Right lobe of liver (tissue), 6 donors: ENCODE measurements at regions not wholly inside any gene's neighbourhood (a gene's known extent, or its start where the extent isn't known, plus 50 kb on each side); places are given as distances from the start of the nearest gene placed in this dataset.

Experiments used
- ATAC-seq, 4 donors: fragments of 200-7000 bp; cut with Tn5 transposase; one replicate each; pipeline ENCODE4 v1.9.1; 2020; ENCODE audit warnings: mild to moderate bottlenecking in 4 of 4, moderate library complexity in 4 of 4
- DNase-seq, 3 donors: peaks; one replicate each; pipeline ENCODE4 v3.0.0-alpha.2; 2020
- H3K27ac ChIP-seq, 3 donors: fragments of 200-600 bp; one replicate each; pipeline ENCODE4 v1.8.0; 2022
- H3K27me3 ChIP-seq, 2 donors: fragments of 200-600 bp; one replicate each; pipeline ENCODE4 v1.8.0; 2022
- H3K36me3 ChIP-seq, 4 donors: fragments of 200-600 bp; sonication (generic) in 1 of 4; one replicate each; pipeline versions ENCODE4 v1.5.1 to v1.8.0; 2017 to 2022; ENCODE audit warnings: control low read depth in 1 of 4
- H3K4me1 ChIP-seq, 4 donors: fragments of 200-600 bp; sonication (generic) in 1 of 4; one replicate each; pipeline versions ENCODE4 v1.5.1 to v1.8.0; 2017 to 2022; ENCODE audit warnings: control low read depth in 1 of 4
- H3K4me3 ChIP-seq, 3 donors: fragments of 200-600 bp; one replicate each; pipeline ENCODE4 v1.8.0; 2022
- H3K9me3 ChIP-seq, 4 donors: fragments of 200-600 bp; sonication (generic) in 1 of 4; one replicate each; pipeline versions ENCODE4 v1.5.1 to v1.8.0; 2017 to 2022; ENCODE audit warnings: control low read depth in 1 of 4
- POLR2A ChIP-seq: fragments of 450-650 bp; IDR thresholded peaks from one replicate; pipeline ENCODE4 v1.6.1; 2017; ENCODE audit warnings: antibody characterized with exemption, mild to moderate bottlenecking
- WGBS: methylation state at CpG from one replicate; pipeline ENCODE4 v1.1.6; 2018; ENCODE audit warnings: low coverage, low lambda C conversion rate; ENCODE audit not compliant: insufficient coverage; ENCODE audit errors: missing lambda C conversion rate; 5-methylcytosine and 5-hydroxymethylcytosine counted together
- intact Hi-C, 2 donors: fragments of 100-400 bp; cut with DNase I; formaldehyde crosslinking; loops; one replicate each; pipeline versions ENCODE4 v1.11.2 to v1.14.1; 2022
- TF ChIP-seq, protein P1 (sequence below), 4 donors: fragments of 200-600 bp in 3 of 4; fragments of 450-650 bp in 1 of 4; IDR thresholded peaks; one replicate each; pipeline versions ENCODE4 v1.5.1 to v1.8.0; 2016 to 2022; ENCODE audit warnings: antibody characterized with exemption in 4 of 4, mild to moderate bottlenecking in 2 of 4
- donor health status: DM: no; HTN: yes; CAD: no.
- donor health status: DM: no; HTN: no; CAD: no.
- donor health status: DM: no; HTN: no; CAD: no.
- donor health status: DM: no; HTN: yes; CAD: no.
- donor health status: DM: no; HTN: yes; CAD: no.

DNA sequence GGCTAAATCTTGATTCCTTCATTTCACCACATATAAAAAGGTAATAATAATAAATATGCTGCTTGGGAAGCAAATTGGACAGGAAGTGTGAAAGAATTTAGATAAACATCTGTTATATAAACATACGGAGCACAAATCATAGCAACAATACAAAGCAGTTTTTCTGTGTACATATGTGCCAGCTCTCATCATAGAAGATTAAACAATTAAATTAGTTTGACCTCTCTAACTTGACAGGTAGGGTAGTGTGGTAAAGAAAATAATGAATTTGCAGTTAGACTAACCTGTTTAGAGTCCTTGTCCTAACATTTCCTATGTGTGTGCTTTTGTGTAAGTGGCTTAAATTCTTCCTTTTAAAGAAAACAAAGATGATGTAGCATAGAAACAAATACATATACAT is 995.7 kb upstream of the TENM4 start:
- TF ChIP-seq, protein P1, sequence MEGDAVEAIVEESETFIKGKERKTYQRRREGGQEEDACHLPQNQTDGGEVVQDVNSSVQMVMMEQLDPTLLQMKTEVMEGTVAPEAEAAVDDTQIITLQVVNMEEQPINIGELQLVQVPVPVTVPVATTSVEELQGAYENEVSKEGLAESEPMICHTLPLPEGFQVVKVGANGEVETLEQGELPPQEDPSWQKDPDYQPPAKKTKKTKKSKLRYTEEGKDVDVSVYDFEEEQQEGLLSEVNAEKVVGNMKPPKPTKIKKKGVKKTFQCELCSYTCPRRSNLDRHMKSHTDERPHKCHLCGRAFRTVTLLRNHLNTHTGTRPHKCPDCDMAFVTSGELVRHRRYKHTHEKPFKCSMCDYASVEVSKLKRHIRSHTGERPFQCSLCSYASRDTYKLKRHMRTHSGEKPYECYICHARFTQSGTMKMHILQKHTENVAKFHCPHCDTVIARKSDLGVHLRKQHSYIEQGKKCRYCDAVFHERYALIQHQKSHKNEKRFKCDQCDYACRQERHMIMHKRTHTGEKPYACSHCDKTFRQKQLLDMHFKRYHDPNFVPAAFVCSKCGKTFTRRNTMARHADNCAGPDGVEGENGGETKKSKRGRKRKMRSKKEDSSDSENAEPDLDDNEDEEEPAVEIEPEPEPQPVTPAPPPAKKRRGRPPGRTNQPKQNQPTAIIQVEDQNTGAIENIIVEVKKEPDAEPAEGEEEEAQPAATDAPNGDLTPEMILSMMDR (IDR thresholded peaks at IDR 0.05) = no peak
- no peak for TF ChIP-seq POLR2A
- Histone ChIP-seq H3K36me3 (no peaks in the 10 kb centered on the region), H3K27ac (no peak overlapping the region), H3K4me3 (no peak overlapping the region), H3K9me3 (no peaks in the 10 kb centered on the region), H3K4me1 (no peaks in the 10 kb centered on the region), H3K27me3 (no peaks in the 10 kb centered on the region)
- no peak for DNase-seq
- whole genome bisulfite sequencing = 17% methylated on average over 1 of the region's 1 CpG
- no peak for ATAC-seq
- intact Hi-C loops = no loop called here

GRCh38 chr11:80435345-80435744 is 994.5 kb upstream of the TENM4 start:
- Histone ChIP-seq H3K9me3 (no peaks in the 10 kb centered on the region), H3K4me3 (no peak overlapping the region), H3K36me3 (no peaks in the 10 kb centered on the region), H3K27ac (no peak overlapping the region), H3K4me1 (no peaks in the 10 kb centered on the region), H3K27me3 (no peaks in the 10 kb centered on the region)
- intact Hi-C loops = no loop called here
- DNase-seq (no peak), ATAC-seq (no peak)
- TF ChIP-seq, protein P1 (IDR thresholded peaks at IDR 0.05) = no peak
- TF ChIP-seq POLR2A = no peak

DNA sequence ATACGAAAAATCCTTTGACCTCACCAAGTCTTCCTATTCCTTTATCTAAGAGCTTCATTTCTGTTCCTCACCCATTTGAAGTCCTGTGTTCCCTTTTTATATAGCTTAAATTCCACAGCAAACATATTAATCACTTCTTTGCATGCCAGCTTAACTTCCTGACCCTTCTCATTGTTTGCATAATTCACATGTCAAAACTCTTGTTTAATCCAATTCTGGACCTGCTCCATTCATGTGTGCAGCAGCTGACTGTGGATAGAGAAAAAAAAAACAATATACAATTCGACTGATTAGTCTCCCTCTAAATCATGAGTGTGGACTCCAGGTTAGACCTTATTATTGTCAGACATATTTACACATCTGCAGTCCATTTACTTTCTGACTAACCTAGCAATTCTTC is 991.2 kb upstream of the TENM4 start:
- no peaks in the 10 kb centered on the region for H3K9me3 ChIP-seq
- H3K36me3 ChIP-seq = no peaks in the 10 kb centered on the region
- TF ChIP-seq, protein P1 (IDR thresholded peaks at IDR 0.05) = no peak
- no peak for TF ChIP-seq POLR2A
- no peak overlapping the region for H3K27ac ChIP-seq
- H3K27me3 ChIP-seq = no peaks in the 10 kb centered on the region
- WGBS = 21% methylated on average over 2 of the region's 2 CpGs
- ATAC-seq (no peak), DNase-seq (no peak)
- no peaks in the 10 kb centered on the region for H3K4me1 ChIP-seq
- no peak overlapping the region for H3K4me3 ChIP-seq
- intact Hi-C loops = no loop called here

GRCh38 chr11:80424012-80424695 is 983.3 kb upstream of the TENM4 start:
- ATAC-seq (no peak), DNase-seq (no peak)
- Histone ChIP-seq H3K9me3 (no peaks in the 10 kb centered on the region), H3K36me3 (no peaks in the 10 kb centered on the region), H3K4me3 (no peak overlapping the region), H3K27me3 (no peaks in the 10 kb centered on the region), H3K4me1 (no peaks in the 10 kb centered on the region), H3K27ac (no peak overlapping the region)
- TF ChIP-seq, protein P1 (IDR thresholded peaks at IDR 0.05) = no peak
- no peak for TF ChIP-seq POLR2A
- WGBS = 35% methylated on average over 2 of the region's 2 CpGs
- intact Hi-C loops = no loop called here

GRCh38 chr11:80420374-80420773 is 979.5 kb upstream of the TENM4 start:
- WGBS = 21% methylated on average over 1 of the region's 1 CpG
- H3K4me1 ChIP-seq = no peaks in the 10 kb centered on the region
- TF ChIP-seq, protein P1 (IDR thresholded peaks at IDR 0.05) = no peak
- TF ChIP-seq POLR2A = no peak
- no peaks in the 10 kb centered on the region for H3K36me3 ChIP-seq
- no peaks in the 10 kb centered on the region for H3K9me3 ChIP-seq
- DNase-seq (no peak), ATAC-seq (no peak)
- H3K4me3 ChIP-seq = no peak overlapping the region
- intact Hi-C loops = no loop called here
- no peak overlapping the region for H3K27ac ChIP-seq
- no peaks in the 10 kb centered on the region for H3K27me3 ChIP-seq
